ENCODE measurements at regions not wholly inside any gene's neighbourhood (a gene's known extent, or its start where the extent isn't known, plus 50 kb on each side); places are given as distances from the start of the nearest gene placed in this dataset.

DNA sequence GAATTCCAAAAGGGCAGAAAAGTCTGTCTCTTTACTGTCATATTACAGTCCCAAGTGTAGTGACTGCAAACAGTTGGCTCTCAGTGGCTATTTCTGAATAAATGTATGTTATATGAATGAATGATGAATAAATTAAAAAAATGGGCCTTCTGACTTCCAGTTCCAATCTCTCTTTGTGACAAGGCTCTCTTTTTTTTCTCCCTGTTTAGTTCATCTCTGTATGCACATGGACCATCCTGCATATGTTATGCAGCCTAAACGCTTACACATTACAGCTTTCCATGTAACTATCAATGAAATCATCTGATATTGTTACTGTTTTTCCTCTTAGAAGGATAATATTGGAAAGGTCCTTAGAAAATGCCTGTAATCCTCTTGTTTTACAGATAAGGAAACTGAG, 363.0 kb downstream of the NUF2 start:
- no peak for TF ChIP-seq ZFX (IDR thresholded peaks at IDR 0.05)
- no peak for TF ChIP-seq CTCF (conservative IDR thresholded peaks at IDR 0.05)
- no peak overlapping the region for H3K27ac ChIP-seq

DNA sequence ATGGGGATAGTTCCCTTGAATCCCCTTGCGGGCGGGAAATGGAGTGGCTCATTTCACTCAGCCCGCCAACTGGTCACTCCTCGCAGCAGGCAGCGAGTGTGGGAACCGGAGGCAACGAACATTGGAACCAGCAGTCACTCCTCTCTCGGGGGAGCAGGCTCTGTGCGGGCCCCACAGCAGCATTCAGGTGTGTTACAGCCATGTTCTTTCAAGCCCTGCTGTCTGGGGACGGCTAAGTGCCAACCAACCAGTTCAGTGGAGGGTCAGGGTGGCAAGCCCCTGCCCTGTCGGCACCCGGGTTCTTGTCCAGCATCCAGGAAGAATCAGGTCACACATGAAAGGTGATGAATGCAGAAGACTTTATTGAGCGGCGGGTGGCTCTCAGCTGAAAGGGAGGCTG, 370.5 kb downstream of the NUF2 start:
- H3K27ac ChIP-seq: no peak overlapping the region
- TF ChIP-seq CTCF (conservative IDR thresholded peaks at IDR 0.05): no peak
- no peak for TF ChIP-seq ZFX (IDR thresholded peaks at IDR 0.05)

DNA sequence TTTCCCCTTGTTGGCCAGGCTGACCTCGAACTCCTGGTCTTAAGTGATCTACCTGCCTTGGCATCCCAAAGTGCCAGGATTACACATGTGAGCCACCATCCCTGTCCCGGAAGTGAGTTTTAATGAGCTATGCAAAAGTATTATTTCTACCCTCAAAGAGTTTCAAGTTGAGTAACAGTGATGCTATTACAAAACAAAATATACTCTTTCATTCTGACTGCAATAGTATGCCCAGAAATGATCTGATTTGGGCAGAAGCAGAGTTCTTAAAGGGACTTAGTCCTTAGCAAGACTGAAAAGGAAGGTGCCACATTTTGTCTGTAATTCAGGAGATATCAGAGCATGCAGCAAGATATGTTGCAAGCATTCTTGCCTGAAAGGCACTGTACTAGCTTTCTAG, 375.4 kb downstream of the NUF2 start:
- no peak overlapping the region for H3K27ac ChIP-seq
- TF ChIP-seq ZFX (IDR thresholded peaks at IDR 0.05) (no peak), CTCF (conservative IDR thresholded peaks at IDR 0.05) (no peak)

GRCh38 chr1:163701783-163702374, 380.1 kb downstream of the NUF2 start:
- TF ChIP-seq ZFX (IDR thresholded peaks at IDR 0.05): no peak
- TF ChIP-seq CTCF (conservative IDR thresholded peaks at IDR 0.05): peak; percentile 76
- no peak overlapping the region for H3K27ac ChIP-seq

GRCh38 chr1:163703794-163704193, 382.0 kb downstream of the NUF2 start:
- no peak overlapping the region for H3K27ac ChIP-seq
- TF ChIP-seq CTCF (conservative IDR thresholded peaks at IDR 0.05) (no peak), ZFX (IDR thresholded peaks at IDR 0.05) (no peak)

- no peak overlapping the region for H3K27ac ChIP-seq
- no peak for TF ChIP-seq ZFX (IDR thresholded peaks at IDR 0.05)
- no peak for TF ChIP-seq CTCF (conservative IDR thresholded peaks at IDR 0.05)
Observed at GRCh38 chr1:163706915-163707314, 385.2 kb downstream of the NUF2 start.

DNA sequence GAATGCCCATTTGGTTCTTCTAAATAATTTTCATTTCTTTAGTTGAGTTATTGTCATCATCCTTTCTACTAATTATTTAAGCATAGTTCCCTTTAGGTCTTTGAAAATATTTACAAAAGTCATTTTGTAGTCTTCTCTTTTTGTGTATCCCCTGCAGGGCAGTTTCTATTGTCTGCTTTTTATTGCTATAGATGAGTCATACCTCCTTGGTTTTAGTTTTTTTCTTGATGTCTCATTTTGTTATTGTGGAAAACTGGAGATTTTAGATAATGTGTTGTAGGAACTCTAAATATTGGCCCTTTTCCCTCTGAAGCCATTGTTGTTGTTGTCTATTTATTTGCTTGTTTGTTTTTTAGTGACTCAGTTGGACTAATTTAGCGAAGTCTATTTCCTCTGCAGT, 387.9 kb downstream of the NUF2 start:
- TF ChIP-seq CTCF (conservative IDR thresholded peaks at IDR 0.05) (no peak), ZFX (IDR thresholded peaks at IDR 0.05) (no peak)
- no peak overlapping the region for H3K27ac ChIP-seq
